K562 (cell line): ENCODE measurements at regions not wholly inside any gene's neighbourhood (a gene's known extent, or its start where the extent isn't known, plus 50 kb on each side); places are given as distances from the start of the nearest gene placed in this dataset.

Source experiments
- ATF7 ChIP-seq: fragments of 450-650 bp; IDR thresholded peaks from 2 replicates; pipeline ENCODE4 v1.7.1; 2014; ENCODE audit warnings: mild to moderate bottlenecking, moderate library complexity
- CTCF ChIP-seq, 3 experiments: IDR thresholded peaks in 2 of 3; conservative IDR thresholded peaks in 1 of 3; 2 replicates each; pipeline ENCODE4 v1.5.1; 2011 to 2012; ENCODE audit warnings: low read length in 3 of 3, mild to moderate bottlenecking in 3 of 3, control low read depth in 2 of 3, improper control_type of control experiment in 1 of 3, inconsistent platforms in 1 of 3, low read depth in 1 of 3, mixed read lengths in 1 of 3, moderate library complexity in 1 of 3; ENCODE audit not compliant: insufficient read depth in 2 of 3
- CUX1 ChIP-seq: fragments of 200-800 bp; sonication (Bioruptor generic); IDR thresholded peaks from 2 replicates; pipeline ENCODE4 v1.6.1; 2016; ENCODE audit warnings: missing genetic modification characterization, missing compliant biosample characterization
- MYC ChIP-seq, 2 experiments: fragments of 250-450 bp in 1 of 2; sonication (Bioruptor Pico) in 1 of 2; IDR thresholded peaks; 2 replicates each; pipeline versions ENCODE4 v1.5.1 to v1.6.1; 2012 to 2021; ENCODE audit warnings: low read depth in 2 of 2, borderline replicate concordance in 1 of 2, improper control_type of control experiment in 1 of 2, low read length in 1 of 2, mild to moderate bottlenecking in 1 of 2, moderate library complexity in 1 of 2
- REST ChIP-seq, 2 experiments: fragments of 450-650 bp; formaldehyde crosslinking in 1 of 2; IDR thresholded peaks; 2 replicates each; pipeline versions ENCODE4 v1.4.0 to v1.6.1; 2014 to 2020; ENCODE audit warnings: mild to moderate bottlenecking in 2 of 2, borderline replicate concordance in 1 of 2, low read depth in 1 of 2
- TCF15 ChIP-seq: fragments of 250-450 bp; sonication (Bioruptor Pico); IDR thresholded peaks from 2 replicates; pipeline ENCODE4 v1.8.0; 2022; ENCODE audit warnings: moderate library complexity, mild to moderate bottlenecking, inconsistent platforms
- ZNF764 ChIP-seq: fragments of 250-450 bp; sonication (Bioruptor Pico); IDR thresholded peaks from 2 replicates; pipeline ENCODE4 v1.4.0; 2020; ENCODE audit warnings: low read depth, mild to moderate bottlenecking, moderate library complexity

DNA sequence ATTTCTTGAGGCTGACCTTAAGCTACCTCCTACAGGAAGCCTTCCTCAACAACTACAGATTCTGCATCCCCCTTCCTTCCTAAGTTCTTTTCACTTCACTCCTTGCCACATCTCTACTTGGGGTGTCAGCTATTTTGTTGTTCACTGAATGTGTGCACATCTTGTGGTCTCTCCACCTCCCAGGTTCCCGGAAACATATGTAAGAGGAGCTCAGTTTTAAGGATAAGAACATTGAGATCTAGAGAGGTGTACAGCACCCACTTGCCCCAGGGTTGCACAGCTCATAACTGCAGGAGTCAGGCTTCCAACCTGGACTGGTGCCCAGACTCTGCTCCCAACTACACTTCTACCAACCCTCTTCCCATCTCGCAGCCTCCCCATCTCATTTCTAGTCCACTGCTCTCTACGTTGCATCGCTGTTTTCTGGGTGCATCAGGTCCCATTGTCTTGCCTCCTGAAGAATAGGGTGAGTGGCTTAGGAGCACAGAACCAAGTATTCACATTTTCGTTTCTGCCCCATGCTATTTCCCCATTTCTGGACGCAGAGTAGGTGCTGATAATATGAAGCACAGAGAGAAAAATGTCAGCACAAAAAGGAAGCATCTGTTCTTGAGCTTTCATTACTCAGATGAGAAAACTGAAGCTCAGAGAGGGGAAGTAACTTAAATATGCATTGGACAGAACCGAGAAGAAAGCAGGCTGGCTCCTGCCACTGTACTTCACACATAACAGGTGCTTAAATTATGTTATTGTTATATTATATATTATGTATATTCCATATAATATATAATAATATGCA, 292.0 kb upstream of the CCL2 start:
- TF ChIP-seq REST (IDR thresholded peaks at IDR 0.05; ENCODE audit: borderline replicate concordance) (no peak), REST (CRISPR knock-in tag; IDR thresholded peaks at IDR 0.05; ENCODE audit: low read depth) (no peak), TCF15 (no peak), MYC (IDR thresholded peaks at IDR 0.05; ENCODE audit: low read depth, low read length) (no peak), MYC (CRISPR knock-in tag; IDR thresholded peaks at IDR 0.05; ENCODE audit: borderline replicate concordance, low read depth) (no peak), CUX1 (no peak), ATF7 (no peak), CTCF (IDR thresholded peaks at IDR 0.05 in 2 of 3, conservative IDR thresholded peaks at IDR 0.05 in 1 of 3; ENCODE audit: insufficient read depth in 2 of 3, low read depth in 1 of 3, low read length in 3 of 3) (no peak), ZNF764 (CRISPR knock-in tag) (no peak)
